ENCODE measurements at regions not wholly inside any gene's neighbourhood (a gene's known extent, or its start where the extent isn't known, plus 50 kb on each side); places are given as distances from the start of the nearest gene placed in this dataset.
"Not testable (repeated sequence)": the region's sequence is repeated elsewhere in the genome, so short reads cannot be mapped to it uniquely, and the experiment has no call there.

DNA sequence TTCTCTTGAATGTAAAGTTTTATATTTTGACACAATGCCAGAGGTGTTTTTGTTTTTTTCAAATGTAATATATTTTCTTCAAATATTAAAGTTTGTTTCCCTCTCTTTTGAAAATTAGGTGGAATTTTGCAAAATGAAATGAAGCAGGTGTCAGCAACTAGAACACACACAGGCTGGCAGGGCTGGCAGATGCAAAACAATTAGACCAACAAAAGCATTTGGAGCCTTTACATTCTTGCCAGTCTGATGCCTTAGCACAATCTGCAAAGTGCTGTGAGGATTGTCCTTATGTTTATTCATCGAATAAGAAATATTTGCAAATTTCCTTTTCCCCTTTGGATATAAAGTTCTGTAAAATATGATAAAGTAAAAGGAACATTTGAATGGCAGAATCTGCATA lies 1063.9 kb downstream of the CDH9 start:
- Histone ChIP-seq H3K27me3 (ENCODE audit: control insufficient read depth, insufficient read depth, low read length) (no peaks in the 10 kb centered on the region), H3K4me1 (ENCODE audit: control insufficient read depth, insufficient read depth, low read length) (no peaks in the 10 kb centered on the region), H3K27ac (ENCODE audit: low read length) (no peak overlapping the region), H3K9me3 (ENCODE audit: control insufficient read depth, insufficient read depth, low read length) (peaks cover 3% of the 10 kb centered on the region), H3K36me3 (ENCODE audit: control insufficient read depth, insufficient read depth, low read length) (no peaks in the 10 kb centered on the region), H3K4me3 (ENCODE audit: low read length) (no peak overlapping the region)
- no peak for DNase-seq
- no peaks in the 10 kb centered on the region for H3K4me1 Mint-ChIP-seq
- no peaks in the 10 kb centered on the region for H3K27me3 Mint-ChIP-seq (ENCODE audit: low read depth in 2 of 2)
- intact Hi-C loops (cut with micrococcal nuclease): no loop called here
- ATAC-seq: no peak
- no peak overlapping the region for H3K27ac Mint-ChIP-seq
- WGBS (ENCODE audit: insufficient coverage): 83% methylated on average over 1 of the region's 1 CpG
- no peaks in the 10 kb centered on the region for H3K36me3 Mint-ChIP-seq
- H3K9me3 Mint-ChIP-seq: peaks cover 6 to 10% of the 10 kb centered on the region in 2 donors
- no peak overlapping the region for H3K4me3 Mint-ChIP-seq
- no peak for TF ChIP-seq CTCF (IDR thresholded peaks at IDR 0.05)

- no peaks in the 10 kb centered on the region for H3K4me1 Mint-ChIP-seq
- Histone ChIP-seq H3K4me3 (ENCODE audit: low read length) (no peak overlapping the region), H3K36me3 (ENCODE audit: control insufficient read depth, insufficient read depth, low read length) (no peaks in the 10 kb centered on the region), H3K9me3 (ENCODE audit: control insufficient read depth, insufficient read depth, low read length) (peaks cover 3% of the 10 kb centered on the region), H3K27ac (ENCODE audit: low read length) (no peak overlapping the region), H3K27me3 (ENCODE audit: control insufficient read depth, insufficient read depth, low read length) (no peaks in the 10 kb centered on the region), H3K4me1 (ENCODE audit: control insufficient read depth, insufficient read depth, low read length) (no peaks in the 10 kb centered on the region)
- no peak overlapping the region for H3K27ac Mint-ChIP-seq
- WGBS (ENCODE audit: insufficient coverage): 89% methylated on average over 3 of the region's 3 CpGs
- no peak for TF ChIP-seq CTCF (IDR thresholded peaks at IDR 0.05)
- no peaks in the 10 kb centered on the region for H3K27me3 Mint-ChIP-seq (ENCODE audit: low read depth in 2 of 2)
- intact Hi-C loops (cut with micrococcal nuclease): no loop called here
- peaks cover 8% of the 10 kb centered on the region in 2 donors for H3K9me3 Mint-ChIP-seq
- no peak overlapping the region for H3K4me3 Mint-ChIP-seq
- ATAC-seq: no peak
- no peak for DNase-seq
- H3K36me3 Mint-ChIP-seq: peaks cover 6% of the 10 kb centered on the region
Observed at GRCh38 chr5:25970906-25971489, 1067.4 kb downstream of the CDH9 start.

GRCh38 chr5:25969042-25969441 lies 1069.3 kb downstream of the CDH9 start:
- H3K27ac ChIP-seq (ENCODE audit: low read length); ATAC-seq; H3K27me3 Mint-ChIP-seq (ENCODE audit: low read depth in 2 of 2); H3K27me3 ChIP-seq (ENCODE audit: control insufficient read depth, insufficient read depth, low read length); H3K27ac Mint-ChIP-seq; H3K36me3 ChIP-seq (ENCODE audit: control insufficient read depth, insufficient read depth, low read length); intact Hi-C loops (cut with micrococcal nuclease); H3K4me3 ChIP-seq (ENCODE audit: low read length); H3K4me1 ChIP-seq (ENCODE audit: control insufficient read depth, insufficient read depth, low read length); H3K9me3 ChIP-seq (ENCODE audit: control insufficient read depth, insufficient read depth, low read length); H3K4me3 Mint-ChIP-seq; DNase-seq; H3K4me1 Mint-ChIP-seq: not testable (repeated sequence)
- Mint-ChIP-seq H3K9me3 (peaks cover 8 to 11% of the 10 kb centered on the region in 2 donors), H3K36me3 (peaks cover 12% of the 10 kb centered on the region)
- 76% methylated on average over 1 of the region's 2 CpGs for WGBS (ENCODE audit: insufficient coverage)

DNA sequence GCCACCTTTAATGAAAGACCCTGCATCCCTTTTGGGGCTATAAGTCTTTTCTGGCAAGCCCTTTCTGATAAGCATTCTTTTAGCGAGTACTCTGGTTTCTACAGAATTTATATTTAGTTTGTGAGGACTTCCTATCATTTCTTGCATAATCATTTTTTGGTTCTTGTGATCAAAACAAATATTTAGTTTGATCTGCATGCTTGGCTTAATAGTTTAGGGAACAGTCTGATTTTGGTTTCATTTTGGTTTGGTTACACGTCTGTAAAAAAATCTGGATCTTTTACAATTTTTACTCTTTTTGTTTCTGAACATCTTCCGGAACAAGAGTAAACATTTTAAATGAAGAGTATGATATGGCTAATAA lies 1074.4 kb downstream of the CDH9 start:
- ATAC-seq (no peak), DNase-seq (no peak)
- 100% methylated on average over 1 of the region's 3 CpGs for WGBS (ENCODE audit: insufficient coverage)
- H3K27me3 Mint-ChIP-seq (ENCODE audit: low read depth in 2 of 2): no peaks in the 10 kb centered on the region
- no peak overlapping the region for H3K4me3 Mint-ChIP-seq
- H3K27ac Mint-ChIP-seq: no peak overlapping the region
- no peak for TF ChIP-seq CTCF (IDR thresholded peaks at IDR 0.05)
- Histone ChIP-seq H3K4me1 (ENCODE audit: control insufficient read depth, insufficient read depth, low read length) (no peaks in the 10 kb centered on the region), H3K27me3 (ENCODE audit: control insufficient read depth, insufficient read depth, low read length) (no peaks in the 10 kb centered on the region), H3K27ac (ENCODE audit: low read length) (no peak overlapping the region), H3K36me3 (ENCODE audit: control insufficient read depth, insufficient read depth, low read length) (no peaks in the 10 kb centered on the region), H3K4me3 (ENCODE audit: low read length) (no peak overlapping the region), H3K9me3 (ENCODE audit: control insufficient read depth, insufficient read depth, low read length) (peaks cover 4% of the 10 kb centered on the region)
- H3K4me1 Mint-ChIP-seq: no peaks in the 10 kb centered on the region
- intact Hi-C loops (cut with micrococcal nuclease): no loop called here
- peaks cover 18% of the 10 kb centered on the region for H3K36me3 Mint-ChIP-seq
- H3K9me3 Mint-ChIP-seq: peaks cover 12 to 24% of the 10 kb centered on the region in 2 donors
